ENCODE measurements at regions not wholly inside any gene's neighbourhood (a gene's known extent, or its start where the extent isn't known, plus 50 kb on each side); places are given as distances from the start of the nearest gene placed in this dataset.
A peak's percentile ranks its signal among the peaks of the same experiment; 100 is the strongest.
"Not testable (repeated sequence)": the region's sequence is repeated elsewhere in the genome, so short reads cannot be mapped to it uniquely, and the experiment has no call there.

- peak; percentile 56 for DNase-seq (ENCODE audit: low read depth)
- no peak overlapping the region for H3K4me3 ChIP-seq (replicated peaks; ENCODE audit: low read depth, low read length)
- no peak for TF ChIP-seq CTCF (IDR thresholded peaks at IDR 0.05; ENCODE audit: low read length, missing control alignments)
Observed at GRCh38 chr5:16987776-16988175, 51.7 kb upstream of the MYO10 start.

GRCh38 chr5:16990817-16991520 is 54.9 kb upstream of the MYO10 start:
- H3K4me3 ChIP-seq (replicated peaks; ENCODE audit: low read depth, low read length); DNase-seq (ENCODE audit: low read depth): not testable (repeated sequence)

- TF ChIP-seq CTCF (IDR thresholded peaks at IDR 0.05; ENCODE audit: low read length, missing control alignments) = no peak
- no peak overlapping the region for H3K4me3 ChIP-seq (replicated peaks; ENCODE audit: low read depth, low read length)
- peak; percentile 22 for DNase-seq (ENCODE audit: low read depth)
Observed at GRCh38 chr5:16992006-16992405, 55.9 kb upstream of the MYO10 start.

- no peak for DNase-seq (ENCODE audit: low read depth)
- no peak for TF ChIP-seq CTCF (IDR thresholded peaks at IDR 0.05; ENCODE audit: low read length, missing control alignments)
Observed at GRCh38 chr5:16992444-16992843, 56.4 kb upstream of the MYO10 start.

GRCh38 chr5:16994565-16994964 is 58.5 kb upstream of the MYO10 start:
- no peak for TF ChIP-seq CTCF (IDR thresholded peaks at IDR 0.05; ENCODE audit: low read length, missing control alignments)
- DNase-seq (ENCODE audit: low read depth) = no peak
- H3K4me3 ChIP-seq (replicated peaks; ENCODE audit: low read depth, low read length) = no peak overlapping the region

More at GRCh38 chr5:16992444-16992843, 56.4 kb upstream of the MYO10 start:
- H3K4me3 ChIP-seq (replicated peaks; ENCODE audit: low read depth, low read length) = no peak overlapping the region

GRCh38 chr5:16995372-16995771 is 59.3 kb upstream of the MYO10 start:
- DNase-seq (ENCODE audit: low read depth) = peak; percentile 47
- TF ChIP-seq CTCF (IDR thresholded peaks at IDR 0.05; ENCODE audit: low read length, missing control alignments) = no peak
- H3K4me3 ChIP-seq (replicated peaks; ENCODE audit: low read depth, low read length) = no peak overlapping the region

- H3K4me3 ChIP-seq (replicated peaks; ENCODE audit: low read depth, low read length) = no peak overlapping the region
- TF ChIP-seq CTCF (IDR thresholded peaks at IDR 0.05; ENCODE audit: low read length, missing control alignments) = no peak
- DNase-seq (ENCODE audit: low read depth) = peak; percentile 93
Observed at GRCh38 chr5:17000291-17000939, 64.3 kb upstream of the MYO10 start.

Measured in fibroblast of pulmonary artery (primary cell).